Liver (tissue), 8 donors: ENCODE measurements at regions not wholly inside any gene's neighbourhood (a gene's known extent, or its start where the extent isn't known, plus 50 kb on each side); places are given as distances from the start of the nearest gene placed in this dataset.

ENCODE experiments used
- DNase-seq: peaks from one replicate; pipeline ENCODE4 v3.0.0-alpha.2; 2017; ENCODE audit warnings: low spot score
- H3K27ac ChIP-seq, 2 donors: one replicate each; pipeline ENCODE4 v1.7.0; 2013; ENCODE audit warnings: inconsistent platforms in 2 of 2, low read length in 2 of 2, control low read depth in 1 of 2, low read depth in 1 of 2, mild to moderate bottlenecking in 1 of 2
- H3K27me3 ChIP-seq, 4 donors: one replicate each; pipeline versions ENCODE4 v1.6.1 to v1.7.0; 2013; ENCODE audit warnings: low read length in 3 of 4, inconsistent platforms in 1 of 4, mild to moderate bottlenecking in 1 of 4, moderate library complexity in 1 of 4; ENCODE audit not compliant: control insufficient read depth in 4 of 4, insufficient read depth in 4 of 4
- H3K36me3 ChIP-seq, 4 donors: one replicate each; pipeline versions ENCODE4 v1.6.1 to v1.7.0; 2013; ENCODE audit warnings: low read length in 3 of 4, mild to moderate bottlenecking in 3 of 4, low read depth in 1 of 4, moderate library complexity in 1 of 4; ENCODE audit not compliant: control insufficient read depth in 4 of 4, insufficient read depth in 3 of 4
- H3K4me1 ChIP-seq, 4 donors: one replicate each; pipeline versions ENCODE4 v1.6.1 to v1.7.0; 2013; ENCODE audit warnings: low read length in 3 of 4, mild to moderate bottlenecking in 3 of 4, moderate library complexity in 1 of 4; ENCODE audit not compliant: control insufficient read depth in 4 of 4, insufficient read depth in 4 of 4
- H3K4me3 ChIP-seq, 3 donors: one replicate each; pipeline versions ENCODE4 v1.6.1 to v1.7.0; 2013; ENCODE audit warnings: low read length in 3 of 3, control low read depth in 1 of 3, low read depth in 1 of 3, mild to moderate bottlenecking in 1 of 3
- H3K9ac ChIP-seq, 2 donors: one replicate each; pipeline ENCODE4 v1.7.0; 2013; ENCODE audit warnings: low read length in 2 of 2, mild to moderate bottlenecking in 2 of 2, moderate library complexity in 2 of 2, control low read depth in 1 of 2, low read depth in 1 of 2
- H3K9me3 ChIP-seq, 4 donors: one replicate each; pipeline versions ENCODE4 v1.6.1 to v1.7.0; 2013; ENCODE audit warnings: low read length in 3 of 4; ENCODE audit not compliant: control insufficient read depth in 4 of 4
- EGR1 ChIP-seq, 2 donors: IDR thresholded peaks; 2 replicates each; pipeline ENCODE4 v1.6.1; 2016 to 2018; ENCODE audit warnings: antibody characterized with exemption in 2 of 2, low read depth in 2 of 2
- FOXA1 ChIP-seq: IDR thresholded peaks from 2 replicates; pipeline ENCODE4 v1.6.1; 2016; ENCODE audit warnings: antibody characterized with exemption
- FOXA2 ChIP-seq: IDR thresholded peaks from 2 replicates; pipeline ENCODE4 v1.6.1; 2016; ENCODE audit warnings: antibody characterized with exemption
- GABPA ChIP-seq, 2 donors: IDR thresholded peaks in 1 of 2; conservative IDR thresholded peaks in 1 of 2; 2 replicates each; pipeline ENCODE4 v1.6.1; 2016; ENCODE audit warnings: antibody characterized with exemption in 2 of 2, mild to moderate bottlenecking in 1 of 2, moderate library complexity in 1 of 2
- HNF4A ChIP-seq, 2 donors: conservative IDR thresholded peaks; 2 replicates each; pipeline ENCODE4 v1.6.1; 2016; ENCODE audit warnings: antibody characterized with exemption in 2 of 2, mild to moderate bottlenecking in 2 of 2
- HNF4G ChIP-seq: IDR thresholded peaks from 2 replicates; pipeline ENCODE4 v1.6.1; 2016; ENCODE audit warnings: antibody characterized with exemption
- JUND ChIP-seq, 2 donors: IDR thresholded peaks; 2 replicates each; pipeline ENCODE4 v1.6.1; 2016; ENCODE audit warnings: antibody characterized with exemption in 2 of 2
- NR2F2 ChIP-seq: IDR thresholded peaks from 2 replicates; pipeline ENCODE4 v1.6.1; 2016; ENCODE audit warnings: antibody characterized with exemption
- RAD21 ChIP-seq, 2 donors: IDR thresholded peaks; 2 replicates each; pipeline ENCODE4 v1.6.1; 2016; ENCODE audit warnings: antibody characterized with exemption in 2 of 2, mild to moderate bottlenecking in 2 of 2
- REST ChIP-seq: IDR thresholded peaks from 2 replicates; pipeline ENCODE4 v1.6.1; 2016; ENCODE audit warnings: antibody characterized with exemption, mild to moderate bottlenecking
- RXRA ChIP-seq, 2 donors: IDR thresholded peaks; 2 replicates each; pipeline ENCODE4 v1.6.1; 2017 to 2018; ENCODE audit warnings: antibody characterized with exemption in 2 of 2, mild to moderate bottlenecking in 1 of 2
- SP1 ChIP-seq: IDR thresholded peaks from 2 replicates; pipeline ENCODE4 v1.6.1; 2018; ENCODE audit warnings: antibody characterized with exemption, mild to moderate bottlenecking
- TAF1 ChIP-seq: conservative IDR thresholded peaks from 2 replicates; pipeline ENCODE4 v1.6.1; 2016; ENCODE audit warnings: antibody characterized with exemption, mild to moderate bottlenecking
- YY1 ChIP-seq: IDR thresholded peaks from 2 replicates; pipeline ENCODE4 v1.6.1; 2016; ENCODE audit warnings: antibody characterized with exemption, mild to moderate bottlenecking
- WGBS: extraction: QIAGEN DNeasy Blood & Tissue Kit; methylation state at CpG from one replicate; pipeline ENCODE4 v1.1.7; 2013; 5-methylcytosine and 5-hydroxymethylcytosine counted together
- TF ChIP-seq, protein P1 (sequence below): IDR thresholded peaks from 2 replicates; pipeline ENCODE4 v1.6.1; 2016; ENCODE audit warnings: antibody characterized with exemption
- TF ChIP-seq, protein P2 (sequence below): IDR thresholded peaks from 2 replicates; pipeline ENCODE4 v1.6.1; 2016; ENCODE audit warnings: antibody characterized with exemption
- TF ChIP-seq, protein P3 (sequence below): IDR thresholded peaks from 2 replicates; pipeline ENCODE4 v1.6.1; 2016; ENCODE audit warnings: antibody characterized with exemption
- TF ChIP-seq, protein P4 (sequence below): fragments of 150-350 bp; IDR thresholded peaks from 2 replicates; pipeline ENCODE4 v1.5.1; 2017; ENCODE audit warnings: improper control_type of control experiment, low read depth, low read length; ENCODE audit not compliant: missing input control
- donor health status: healthy.
- donor health status: healthy.
- donor health status: healthy.
- donor health status: healthy.
- donor health status: healthy.

- Histone ChIP-seq H3K36me3 (no peaks in the 10 kb centered on the region), H3K27me3 (no peaks in the 10 kb centered on the region), H3K9me3 (no peaks in the 10 kb centered on the region), H3K4me1 (no peaks in the 10 kb centered on the region), H3K9ac (no peak overlapping the region), H3K4me3 (no peak overlapping the region), H3K27ac (no peak overlapping the region)
- TF ChIP-seq EGR1 (IDR thresholded peaks at IDR 0.05; ENCODE audit: low read depth in 2 of 2) (no peak), RAD21 (IDR thresholded peaks at IDR 0.05) (no peak), FOXA2 (no peak), HNF4A (conservative IDR thresholded peaks at IDR 0.05) (no peak), TAF1 (no peak), HNF4G (no peak), JUND (IDR thresholded peaks at IDR 0.05) (no peak), YY1 (no peak), REST (no peak), SP1 (no peak), NR2F2 (no peak), GABPA (IDR thresholded peaks at IDR 0.05 in 1 of 2, conservative IDR thresholded peaks at IDR 0.05 in 1 of 2) (no peak), RXRA (IDR thresholded peaks at IDR 0.05) (no peak)
- TF ChIP-seq, protein P1, sequence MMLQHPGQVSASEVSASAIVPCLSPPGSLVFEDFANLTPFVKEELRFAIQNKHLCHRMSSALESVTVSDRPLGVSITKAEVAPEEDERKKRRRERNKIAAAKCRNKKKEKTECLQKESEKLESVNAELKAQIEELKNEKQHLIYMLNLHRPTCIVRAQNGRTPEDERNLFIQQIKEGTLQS: no peak
- TF ChIP-seq, protein P2, sequence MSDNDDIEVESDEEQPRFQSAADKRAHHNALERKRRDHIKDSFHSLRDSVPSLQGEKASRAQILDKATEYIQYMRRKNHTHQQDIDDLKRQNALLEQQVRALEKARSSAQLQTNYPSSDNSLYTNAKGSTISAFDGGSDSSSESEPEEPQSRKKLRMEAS: no peak
- TF ChIP-seq, protein P3, sequence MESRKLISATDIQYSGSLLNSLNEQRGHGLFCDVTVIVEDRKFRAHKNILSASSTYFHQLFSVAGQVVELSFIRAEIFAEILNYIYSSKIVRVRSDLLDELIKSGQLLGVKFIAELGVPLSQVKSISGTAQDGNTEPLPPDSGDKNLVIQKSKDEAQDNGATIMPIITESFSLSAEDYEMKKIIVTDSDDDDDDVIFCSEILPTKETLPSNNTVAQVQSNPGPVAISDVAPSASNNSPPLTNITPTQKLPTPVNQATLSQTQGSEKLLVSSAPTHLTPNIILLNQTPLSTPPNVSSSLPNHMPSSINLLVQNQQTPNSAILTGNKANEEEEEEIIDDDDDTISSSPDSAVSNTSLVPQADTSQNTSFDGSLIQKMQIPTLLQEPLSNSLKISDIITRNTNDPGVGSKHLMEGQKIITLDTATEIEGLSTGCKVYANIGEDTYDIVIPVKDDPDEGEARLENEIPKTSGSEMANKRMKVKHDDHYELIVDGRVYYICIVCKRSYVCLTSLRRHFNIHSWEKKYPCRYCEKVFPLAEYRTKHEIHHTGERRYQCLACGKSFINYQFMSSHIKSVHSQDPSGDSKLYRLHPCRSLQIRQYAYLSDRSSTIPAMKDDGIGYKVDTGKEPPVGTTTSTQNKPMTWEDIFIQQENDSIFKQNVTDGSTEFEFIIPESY: no peak
- TF ChIP-seq, protein P4, sequence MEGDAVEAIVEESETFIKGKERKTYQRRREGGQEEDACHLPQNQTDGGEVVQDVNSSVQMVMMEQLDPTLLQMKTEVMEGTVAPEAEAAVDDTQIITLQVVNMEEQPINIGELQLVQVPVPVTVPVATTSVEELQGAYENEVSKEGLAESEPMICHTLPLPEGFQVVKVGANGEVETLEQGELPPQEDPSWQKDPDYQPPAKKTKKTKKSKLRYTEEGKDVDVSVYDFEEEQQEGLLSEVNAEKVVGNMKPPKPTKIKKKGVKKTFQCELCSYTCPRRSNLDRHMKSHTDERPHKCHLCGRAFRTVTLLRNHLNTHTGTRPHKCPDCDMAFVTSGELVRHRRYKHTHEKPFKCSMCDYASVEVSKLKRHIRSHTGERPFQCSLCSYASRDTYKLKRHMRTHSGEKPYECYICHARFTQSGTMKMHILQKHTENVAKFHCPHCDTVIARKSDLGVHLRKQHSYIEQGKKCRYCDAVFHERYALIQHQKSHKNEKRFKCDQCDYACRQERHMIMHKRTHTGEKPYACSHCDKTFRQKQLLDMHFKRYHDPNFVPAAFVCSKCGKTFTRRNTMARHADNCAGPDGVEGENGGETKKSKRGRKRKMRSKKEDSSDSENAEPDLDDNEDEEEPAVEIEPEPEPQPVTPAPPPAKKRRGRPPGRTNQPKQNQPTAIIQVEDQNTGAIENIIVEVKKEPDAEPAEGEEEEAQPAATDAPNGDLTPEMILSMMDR: no peak
- no peak for DNase-seq
- WGBS: 68% methylated on average over 2 of the region's 2 CpGs
These were observed 102.7 kb downstream of the ADRA2A start for GRCh38 chr10:111179514-111179913.

GRCh38 chr10:111186358-111186757 is 109.5 kb downstream of the ADRA2A start:
- H3K4me3 ChIP-seq: no peak overlapping the region
- no peaks in the 10 kb centered on the region for H3K9me3 ChIP-seq
- no peak overlapping the region for H3K9ac ChIP-seq
- H3K27ac ChIP-seq: no peak overlapping the region
- no peaks in the 10 kb centered on the region for H3K36me3 ChIP-seq
- peaks cover 0 to 2% (median 0%) of the 10 kb centered on the region in 4 donors for H3K27me3 ChIP-seq
- 76% methylated on average over 1 of the region's 1 CpG for WGBS
- no peaks in the 10 kb centered on the region for H3K4me1 ChIP-seq
- DNase-seq: no peak
- TF ChIP-seq YY1 (no peak), JUND (IDR thresholded peaks at IDR 0.05) (no peak), FOXA2 (no peak), EGR1 (IDR thresholded peaks at IDR 0.05; ENCODE audit: low read depth in 2 of 2) (no peak), RXRA (IDR thresholded peaks at IDR 0.05) (no peak), REST (no peak), HNF4A (conservative IDR thresholded peaks at IDR 0.05) (no peak), SP1 (no peak), GABPA (IDR thresholded peaks at IDR 0.05 in 1 of 2, conservative IDR thresholded peaks at IDR 0.05 in 1 of 2) (no peak), FOXA1 (no peak), HNF4G (no peak), NR2F2 (no peak), RAD21 (IDR thresholded peaks at IDR 0.05) (no peak)
- TF ChIP-seq, protein P2: no peak
- TF ChIP-seq, protein P1: no peak
